HCT116 (cell line): ENCODE measurements at regions not wholly inside any gene's neighbourhood (a gene's known extent, or its start where the extent isn't known, plus 50 kb on each side); places are given as distances from the start of the nearest gene placed in this dataset.

Source experiments
- ATAC-seq: fragments of 200-7000 bp; cut with Tn5 transposase; 2 replicates; pipeline ENCODE4 v1.9.1; 2020; ENCODE audit warnings: mild to moderate bottlenecking, moderate library complexity
- BruUV-seq: library from RNA; stranded (reverse); fragments of 400-500 nt; replicated peaks from 2 replicates; lab custom pipeline; 2021; lab: Mats Ljungman, UMichigan
- CTCF ChIA-PET: fragments of 300-600 bp; sonication (Branson Sonifier 250); formaldehyde crosslinking; loops from one replicate; lab custom pipeline; 2021; ENCODE audit warnings: antibody characterized with exemption; lab: Charles Lee
- POLR2A ChIA-PET: fragments of 300-600, 350-600 bp; sonication (Branson Sonifier 250); formaldehyde crosslinking; loops from one replicate; lab custom pipeline; 2021; ENCODE audit warnings: antibody characterized with exemption; lab: Charles Lee
- RAD21 ChIA-PET, 2 experiments: fragments of 300-600 bp; sonication (Branson Sonifier 250); formaldehyde crosslinking; loops; one replicate each; lab custom pipeline; 2023; ENCODE audit warnings: low total read pairs in 2 of 2; ENCODE audit not compliant: uncharacterized antibody in 2 of 2, unreplicated experiment in 2 of 2, low non-redundant PET in 1 of 2; lab: Charles Lee
- DNase-seq: peaks from one replicate; pipeline ENCODE4 v3.0.0-alpha.2; 2010; ENCODE audit warnings: low read depth, low spot score
- H2AFZ ChIP-seq: fragments of 200-600 bp; shearing (Covaris generic), sonication (generic); 2 replicates; pipeline ENCODE4 v1.6.1; 2017; ENCODE audit warnings: low read depth, mixed run types, mixed read lengths, antibody characterized with exemption, low read length; ENCODE audit not compliant: poor library complexity, severe bottlenecking
- H3K27ac ChIP-seq: 2 replicates; pipeline ENCODE4 v1.5.1; 2012; ENCODE audit warnings: low read depth, low read length
- H3K27me3 ChIP-seq: fragments of 200-600 bp; sonication (generic); 2 replicates; pipeline ENCODE4 v1.6.1; 2016; ENCODE audit warnings: mixed run types, low read length, mixed read lengths; ENCODE audit not compliant: insufficient read depth
- H3K36me3 ChIP-seq, 2 experiments: fragments of 200-500 bp in 1 of 2; fragments of 200-600 bp in 1 of 2; sonication (Bioruptor generic) in 1 of 2; sonication (generic) in 1 of 2; 2 replicates each; pipeline versions ENCODE4 v1.5.1 to v1.6.1; 2014 to 2016; ENCODE audit warnings: low read length in 2 of 2, inconsistent platforms in 1 of 2, mixed read lengths in 1 of 2, mixed run types in 1 of 2; ENCODE audit not compliant: insufficient read depth in 2 of 2, control insufficient read depth in 1 of 2
- H3K4me1 ChIP-seq, 2 experiments: fragments of 200-600 bp in 1 of 2; sonication (generic) in 1 of 2; 2 replicates each; pipeline versions ENCODE4 v1.5.1 to v1.6.1; 2012 to 2017; ENCODE audit warnings: low read length in 2 of 2, inconsistent platforms in 1 of 2, mild to moderate bottlenecking in 1 of 2, mixed read lengths in 1 of 2, mixed run types in 1 of 2, moderate library complexity in 1 of 2; ENCODE audit not compliant: insufficient read depth in 2 of 2, control insufficient read depth in 1 of 2
- H3K4me2 ChIP-seq: fragments of 200-600 bp; sonication (generic); 2 replicates; pipeline ENCODE4 v1.6.1; 2017; ENCODE audit warnings: mixed run types, low read length, mixed read lengths
- H3K4me3 ChIP-seq, 2 experiments: fragments of 200-600 bp in 1 of 2; sonication (generic) in 1 of 2; replicated peaks in 1 of 2; 2 replicates each; pipeline ENCODE4 v1.5.1; 2011 to 2016; ENCODE audit warnings: low read length in 2 of 2, control low read depth in 1 of 2, low read depth in 1 of 2, mild to moderate bottlenecking in 1 of 2, mixed read lengths in 1 of 2, mixed run types in 1 of 2
- H3K79me2 ChIP-seq: fragments of 200-600 bp; sonication (generic); 2 replicates; pipeline ENCODE4 v1.6.1; 2017; ENCODE audit warnings: mild to moderate bottlenecking, mixed run types, low read length, moderate library complexity, mixed read lengths; ENCODE audit not compliant: insufficient read depth
- H3K9ac ChIP-seq: fragments of 200-600 bp; sonication (generic); 2 replicates; pipeline ENCODE4 v1.6.1; 2016; ENCODE audit warnings: low read length, mixed read lengths
- H3K9me2 ChIP-seq: fragments of 200-600 bp; sonication (generic), shearing (Covaris generic); 2 replicates; pipeline ENCODE4 v1.6.1; 2017; ENCODE audit warnings: mixed run types, mild to moderate bottlenecking, moderate library complexity; ENCODE audit not compliant: insufficient read depth
- H3K9me3 ChIP-seq, 2 experiments: fragments of 200-500 bp in 1 of 2; fragments of 200-600 bp in 1 of 2; sonication (Bioruptor generic) in 1 of 2; sonication (generic) in 1 of 2; 2 replicates each; pipeline ENCODE4 v1.6.1; 2014 to 2017; ENCODE audit warnings: low read length in 2 of 2, mixed read lengths in 2 of 2, inconsistent platforms in 1 of 2, low read depth in 1 of 2, mild to moderate bottlenecking in 1 of 2, mixed run types in 1 of 2, moderate library complexity in 1 of 2; ENCODE audit not compliant: control insufficient read depth in 1 of 2, insufficient read depth in 1 of 2
- H4K20me1 ChIP-seq: fragments of 200-600 bp; sonication (generic), shearing (Covaris generic); 2 replicates; pipeline ENCODE4 v1.6.1; 2017; ENCODE audit warnings: mixed run types, mild to moderate bottlenecking, moderate library complexity; ENCODE audit not compliant: insufficient read depth
- ATF3 ChIP-seq: IDR thresholded peaks from 2 replicates; pipeline ENCODE4 v1.6.1; 2012
- CEBPB ChIP-seq: IDR thresholded peaks from 2 replicates; pipeline ENCODE4 v1.6.1; 2012; ENCODE audit warnings: low read depth
- CTCF ChIP-seq, 3 experiments: fragments of 200-600 bp in 1 of 3; sonication (generic) in 1 of 3; IDR thresholded peaks in 2 of 3; conservative IDR thresholded peaks in 1 of 3; 2 replicates each; pipeline ENCODE4 v1.5.1; 2012 to 2017; ENCODE audit warnings: low read depth in 2 of 3, low read length in 2 of 3, antibody characterized with exemption in 1 of 3, borderline replicate concordance in 1 of 3, control low read depth in 1 of 3, mild to moderate bottlenecking in 1 of 3, mixed read lengths in 1 of 3, mixed run types in 1 of 3, moderate library complexity in 1 of 3; ENCODE audit not compliant: insufficient read depth in 1 of 3
- EGR1 ChIP-seq: IDR thresholded peaks from 2 replicates; pipeline ENCODE4 v1.6.1; 2012; ENCODE audit warnings: low read depth
- ELF1 ChIP-seq: IDR thresholded peaks from 2 replicates; pipeline ENCODE4 v1.6.1; 2012; ENCODE audit warnings: low read depth, borderline replicate concordance
- FOSL1 ChIP-seq: IDR thresholded peaks from 2 replicates; pipeline ENCODE4 v1.6.1; 2012; ENCODE audit warnings: low read depth
- JUND ChIP-seq: IDR thresholded peaks from 2 replicates; pipeline ENCODE4 v1.6.1; 2012
- MAX ChIP-seq: IDR thresholded peaks from 2 replicates; pipeline ENCODE4 v1.6.1; 2012
- POLR2A ChIP-seq: IDR thresholded peaks from 2 replicates; pipeline ENCODE4 v1.7.0; 2011; ENCODE audit warnings: borderline replicate concordance; ENCODE audit not compliant: insufficient read depth, insufficient read length; ENCODE audit errors: extremely low read depth
- POLR2AphosphoS5 ChIP-seq: IDR thresholded peaks from 2 replicates; pipeline ENCODE4 v1.6.1; 2011; ENCODE audit warnings: mild to moderate bottlenecking, low read depth, low read length, moderate library complexity
- REST ChIP-seq: IDR thresholded peaks from 2 replicates; pipeline ENCODE4 v1.6.1; 2012; ENCODE audit warnings: low read depth
- SIN3A ChIP-seq: IDR thresholded peaks from 2 replicates; pipeline ENCODE4 v1.6.1; 2012; ENCODE audit warnings: low read depth
- SRF ChIP-seq: IDR thresholded peaks from 2 replicates; pipeline ENCODE4 v1.6.1; 2012; ENCODE audit warnings: low read depth
- TCF7L2 ChIP-seq: IDR thresholded peaks from 2 replicates; pipeline ENCODE4 v1.7.0; 2011; ENCODE audit warnings: borderline replicate concordance, inconsistent platforms; ENCODE audit not compliant: insufficient read depth, insufficient read length; ENCODE audit errors: extremely low read depth
- YY1 ChIP-seq: IDR thresholded peaks from 2 replicates; pipeline ENCODE4 v1.6.1; 2011; ENCODE audit warnings: low read length, low read depth, moderate library complexity, mild to moderate bottlenecking; ENCODE audit not compliant: insufficient replicate concordance; ENCODE audit errors: extremely low read depth
- ZBTB33 ChIP-seq: IDR thresholded peaks from 2 replicates; pipeline ENCODE4 v1.6.1; 2011; ENCODE audit warnings: mild to moderate bottlenecking, low read length, moderate library complexity; ENCODE audit not compliant: insufficient replicate concordance; ENCODE audit errors: extremely low read depth
- ZNF274 ChIP-seq: fragments of 200-500 bp; sonication (Bioruptor generic); IDR thresholded peaks from 2 replicates; pipeline ENCODE4 v1.6.1; 2014; ENCODE audit warnings: mild to moderate bottlenecking, low read depth, low read length, inconsistent platforms
- intact Hi-C: fragments of 100-400 bp; cut with micrococcal nuclease; formaldehyde crosslinking; loops from 2 replicates; pipeline ENCODE4 v1.10.0; 2022

GRCh38 chr10:30732671-30733070 lies 103.1 kb upstream of the LYZL2 start:
- POLR2A ChIA-PET: no interaction called here
- no peak overlapping the region for H2AFZ ChIP-seq
- H4K20me1 ChIP-seq: no peaks in the 10 kb centered on the region
- TF ChIP-seq CTCF (IDR thresholded peaks at IDR 0.05 in 2 of 3, conservative IDR thresholded peaks at IDR 0.05 in 1 of 3; ENCODE audit: borderline replicate concordance in 1 of 3, insufficient read depth in 1 of 3, low read depth in 2 of 3, low read length in 2 of 3) (no peak), ELF1 (no peak), POLR2AphosphoS5 (no peak), SRF (no peak), JUND (no peak), ZNF274 (no peak), YY1 (no peak), REST (no peak), FOSL1 (no peak), CEBPB (no peak), SIN3A (no peak), ZBTB33 (no peak), MAX (no peak), EGR1 (no peak), ATF3 (no peak), TCF7L2 (no peak), POLR2A (no peak)
- TF ChIP-seq, all 23 proteins: peak for 0
- Histone ChIP-seq H3K9me3 (no peaks in the 10 kb centered on the region), H3K4me1 (peaks cover 0 to 7% of the 10 kb centered on the region in 2 experiments; a peak in 2 of 4 replicates), H3K36me3 (no peaks in the 10 kb centered on the region), H3K27me3 (no peaks in the 10 kb centered on the region), H3K27ac (no peak overlapping the region), H3K4me3 (no peak overlapping the region), H3K9ac (no peak overlapping the region), H3K4me2 (no peak overlapping the region), H3K9me2 (no peaks in the 10 kb centered on the region), H3K79me2 (no peaks in the 10 kb centered on the region)
- RAD21 ChIA-PET: no interaction called here
- intact Hi-C loops: no loop called here
- BruUV-seq: no TSS peak
- CTCF ChIA-PET: no interaction called here
- ATAC-seq: no peak
- no peak for DNase-seq
